LHCN-M2 (cell line): ENCODE measurements at regions not wholly inside any gene's neighbourhood (a gene's known extent, or its start where the extent isn't known, plus 50 kb on each side); places are given as distances from the start of the nearest gene placed in this dataset.
"Not testable (repeated sequence)": the region's sequence is repeated elsewhere in the genome, so short reads cannot be mapped to it uniquely, and the experiment has no call there.

ENCODE experiments used
- DNase-seq: peaks from one replicate; pipeline ENCODE4 v3.0.0-alpha.2; 2012; ENCODE audit warnings: low read depth

DNA sequence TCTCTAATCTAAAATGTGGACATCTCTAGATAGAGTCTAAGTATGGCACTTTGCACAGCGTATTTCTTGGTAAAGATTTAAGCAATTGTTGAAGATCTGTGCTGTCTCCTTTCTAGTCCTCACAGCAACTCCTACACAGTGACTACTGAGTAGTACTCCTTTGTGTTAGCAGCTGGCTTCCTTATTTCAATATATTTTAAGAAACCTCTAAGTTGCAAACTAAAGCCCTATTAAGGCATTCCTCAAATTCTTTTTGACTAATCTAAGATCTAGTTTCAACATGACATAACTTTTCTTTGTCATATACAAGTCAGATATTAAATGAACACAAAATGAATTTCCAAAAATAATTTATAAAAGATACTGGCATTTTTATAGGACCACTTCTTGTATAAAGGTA, 121.8 kb upstream of the DNAJC10 start:
- DNase-seq, result peak; percentile 84

DNA sequence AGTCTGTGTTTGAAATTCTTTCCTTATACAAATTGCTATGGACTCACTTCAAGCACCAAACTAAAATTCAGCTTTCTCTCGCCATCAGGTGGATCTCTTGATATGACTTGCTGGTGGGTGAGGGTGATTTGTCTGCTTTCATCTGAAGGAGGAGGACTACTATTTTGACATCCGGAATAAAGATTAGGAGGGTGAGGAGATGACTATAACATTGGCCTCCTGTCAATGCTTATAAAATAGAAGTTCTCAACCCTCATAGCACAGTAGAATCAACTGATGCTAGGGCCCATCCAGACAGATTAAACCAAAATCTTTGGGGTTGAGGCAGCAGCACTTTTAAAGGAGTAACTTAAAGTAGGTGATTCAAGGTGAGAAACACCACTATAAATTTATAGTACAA, 120.4 kb upstream of the DNAJC10 start:
- no peak for DNase-seq

DNA sequence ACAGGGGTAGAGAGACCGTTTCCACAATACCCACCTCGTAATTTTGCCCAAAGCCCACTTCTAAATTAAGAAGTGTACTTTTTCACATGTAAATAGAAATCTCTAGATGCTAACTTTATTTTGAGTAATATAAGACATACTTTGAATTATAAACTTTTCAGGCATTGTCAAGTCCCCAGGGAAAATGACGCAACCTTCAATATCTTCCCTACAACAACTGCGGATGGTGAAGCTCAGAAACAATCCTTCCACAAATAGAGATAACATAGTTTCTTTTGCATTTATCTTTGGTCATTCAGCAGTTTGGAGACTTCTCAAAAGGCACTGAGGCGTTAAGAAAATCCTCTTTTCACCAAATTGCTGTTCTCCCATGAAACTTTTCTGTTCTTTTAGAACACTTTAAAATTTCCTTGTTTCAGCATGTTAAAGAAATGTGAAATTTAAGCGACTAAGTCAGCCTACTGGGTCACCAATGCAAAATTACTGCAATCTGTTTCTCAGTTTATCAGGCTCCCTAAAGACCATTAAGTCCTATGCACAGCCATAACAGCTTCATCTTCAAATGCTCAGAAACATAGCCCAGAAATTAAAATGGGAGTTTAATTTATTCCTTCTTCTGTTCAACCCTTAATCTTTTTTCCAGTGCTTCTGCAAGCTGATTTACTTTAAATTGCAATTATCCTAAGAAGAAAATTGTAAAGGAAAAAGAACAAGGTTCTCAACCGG, 118.3 kb upstream of the DNAJC10 start:
- no peak for DNase-seq

- no peak for DNase-seq
Observed at GRCh38 chr2:182598626-182599025, 117.4 kb upstream of the DNAJC10 start.

DNA sequence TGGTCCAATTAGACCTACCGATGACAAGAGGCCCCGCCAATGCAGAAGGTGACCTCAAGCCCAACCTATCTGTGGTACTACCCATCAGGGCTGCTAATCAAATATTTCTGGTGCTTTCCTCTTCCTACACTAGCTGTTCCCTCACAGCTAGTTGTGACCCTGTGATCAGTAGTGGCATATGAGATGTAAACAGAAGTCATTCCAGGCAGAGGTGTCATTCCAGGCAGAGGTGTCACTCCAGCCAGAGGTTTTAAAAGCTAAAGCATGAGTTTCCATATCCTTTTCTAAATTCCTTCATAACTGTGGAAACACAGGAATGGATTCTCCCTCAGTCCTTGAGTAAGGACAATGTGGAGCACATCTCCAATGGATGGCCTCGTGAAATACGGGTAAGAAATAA, 110.9 kb upstream of the DNAJC10 start:
- DNase-seq, result no peak

- DNase-seq, result no peak
Observed at GRCh38 chr2:182606728-182607681, 109.1 kb upstream of the DNAJC10 start.

DNA sequence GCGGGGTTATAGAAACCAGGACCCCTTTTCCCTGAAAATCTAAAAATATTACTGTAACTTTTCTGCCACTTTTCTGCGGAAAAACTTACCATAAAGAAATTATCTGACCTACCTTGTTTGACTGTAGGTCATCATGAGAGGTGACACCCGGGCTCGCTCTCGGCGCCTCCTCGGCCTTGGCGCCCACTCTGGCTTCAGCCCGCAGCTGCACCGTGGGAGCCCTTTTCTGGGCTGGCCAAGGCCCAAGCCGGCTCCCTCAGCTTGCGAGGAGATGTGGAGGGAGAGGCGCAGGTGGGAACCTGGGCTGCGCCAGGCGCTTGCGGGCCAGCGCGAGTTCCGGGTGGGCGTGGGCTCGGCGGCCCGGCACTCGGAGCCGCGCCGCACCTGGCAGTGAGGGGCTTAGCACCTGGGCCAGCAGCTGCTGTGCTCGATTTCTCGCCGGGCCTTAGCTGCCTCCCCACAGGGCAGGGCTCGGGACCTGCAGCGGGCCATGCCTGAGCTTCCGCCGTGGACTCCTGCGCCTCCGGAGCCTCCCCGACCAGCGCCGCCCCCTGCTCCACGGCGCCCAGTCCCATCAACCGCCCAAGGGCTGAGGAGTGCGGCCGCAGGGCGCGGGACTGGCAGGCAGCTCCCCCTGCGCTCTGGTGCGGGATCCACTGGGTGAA, 107.7 kb upstream of the DNAJC10 start:
- no peak for DNase-seq

- not testable (repeated sequence) for DNase-seq
Observed at GRCh38 chr2:182609005-182609404, 107.1 kb upstream of the DNAJC10 start.

- no peak for DNase-seq
Observed at GRCh38 chr2:182610231-182610630, 105.8 kb upstream of the DNAJC10 start.

- no peak for DNase-seq
Observed at GRCh38 chr2:182611009-182611408, 105.0 kb upstream of the DNAJC10 start.

DNA sequence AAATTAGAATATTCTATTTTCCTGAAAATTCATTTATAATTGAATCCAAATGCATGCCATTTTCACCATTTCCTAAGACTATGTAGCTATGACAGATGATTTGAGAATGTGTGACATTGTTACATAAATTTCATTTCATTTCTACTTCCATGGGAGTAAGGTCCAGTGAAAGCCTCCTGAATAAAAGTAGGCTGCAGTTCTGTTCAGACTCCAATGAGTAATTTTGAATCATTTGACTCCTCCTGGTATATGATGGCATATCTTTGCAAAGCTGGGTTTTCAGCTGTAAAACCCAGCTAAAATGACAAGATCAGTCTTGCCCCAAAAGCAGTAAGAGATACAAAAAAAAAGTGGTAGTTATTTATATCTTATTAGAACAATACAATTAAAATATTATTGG, 101.0 kb upstream of the DNAJC10 start:
- DNase-seq, result peak; percentile 47

DNA sequence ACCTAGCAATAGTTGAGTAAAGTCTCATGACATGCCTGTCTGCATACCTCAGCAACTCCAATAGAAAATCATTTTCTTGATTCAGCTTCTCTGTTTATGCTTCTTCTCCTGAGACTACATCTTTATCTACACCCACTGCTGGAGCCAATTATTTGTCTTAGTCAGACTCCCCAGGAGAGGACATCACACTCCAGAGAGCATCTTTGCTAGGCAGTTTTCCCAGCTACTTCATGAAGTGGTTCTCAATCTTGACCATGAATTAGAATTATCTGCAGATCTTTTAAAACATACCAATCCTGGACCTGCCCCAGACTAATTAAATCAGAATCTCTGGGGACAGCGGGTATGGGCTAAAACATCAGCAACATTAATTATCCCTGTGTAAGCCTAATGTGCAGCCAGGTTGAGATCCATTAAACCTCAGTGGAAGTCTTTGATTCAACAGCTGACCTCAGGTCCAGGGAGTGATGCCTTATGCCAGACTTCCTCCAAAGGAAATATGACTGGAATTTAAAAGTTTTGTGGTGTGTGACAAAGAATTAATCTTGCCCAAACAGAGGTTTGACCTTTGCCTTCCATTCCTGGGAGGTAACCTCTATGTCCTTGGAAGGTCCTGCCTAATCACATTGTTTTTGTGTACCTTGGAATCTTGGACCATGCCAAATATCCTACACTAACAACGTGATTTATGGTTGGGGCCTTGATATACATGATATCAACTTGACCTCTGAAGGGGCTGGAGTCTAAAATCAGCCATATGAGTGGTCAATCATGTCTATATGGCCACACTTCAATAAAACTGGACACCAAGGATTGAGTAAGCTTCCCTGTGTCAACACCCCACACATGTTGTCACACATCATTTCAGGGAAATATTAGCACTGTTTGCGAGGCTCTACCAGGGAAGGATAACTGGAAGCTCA, 99.3 kb upstream of the DNAJC10 start:
- DNase-seq, result peak; percentile 84

DNA sequence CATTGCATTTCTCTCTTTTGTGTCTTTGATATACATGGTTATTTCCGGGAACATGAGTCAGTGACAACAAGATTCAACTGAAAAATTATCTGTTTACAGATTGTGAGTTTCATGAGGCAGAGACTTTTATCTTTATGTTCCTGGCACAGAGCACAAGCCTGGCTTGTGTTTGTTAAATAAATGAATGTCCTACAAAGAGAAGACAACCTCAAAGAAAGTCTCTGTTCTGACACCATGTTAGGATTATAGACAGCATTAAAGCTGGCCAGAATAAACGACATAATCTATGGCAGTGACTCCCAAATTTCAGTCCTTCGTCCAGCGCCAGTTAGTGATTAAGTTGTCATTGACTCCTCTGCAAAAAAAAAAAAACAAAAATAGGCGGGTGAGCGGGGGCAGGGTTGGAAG, 97.4 kb upstream of the DNAJC10 start:
- DNase-seq, result peak; percentile 57

- no peak for DNase-seq
Observed at GRCh38 chr2:182619276-182619675, 96.8 kb upstream of the DNAJC10 start.

DNA sequence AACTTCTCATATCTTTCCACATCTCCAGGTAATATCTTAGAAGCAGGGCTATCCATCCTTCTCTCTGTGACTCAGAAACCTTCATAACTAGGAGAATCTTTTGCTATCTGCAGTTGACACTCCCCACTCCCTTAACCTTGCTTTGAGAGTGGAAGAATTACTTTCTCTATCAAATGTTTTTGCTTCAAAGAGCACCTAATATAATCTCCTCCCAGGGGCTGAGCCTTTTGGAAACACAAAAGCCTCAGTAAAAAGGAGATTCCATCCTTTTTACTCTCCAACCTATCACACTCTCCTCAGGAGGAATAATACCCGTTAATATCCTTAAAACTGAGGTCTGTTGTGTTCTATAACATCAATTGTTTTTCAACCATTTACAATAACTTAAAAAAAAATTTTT, 94.9 kb upstream of the DNAJC10 start:
- no peak for DNase-seq

GRCh38 chr2:182621810-182622209, 94.2 kb upstream of the DNAJC10 start:
- no peak for DNase-seq

DNA sequence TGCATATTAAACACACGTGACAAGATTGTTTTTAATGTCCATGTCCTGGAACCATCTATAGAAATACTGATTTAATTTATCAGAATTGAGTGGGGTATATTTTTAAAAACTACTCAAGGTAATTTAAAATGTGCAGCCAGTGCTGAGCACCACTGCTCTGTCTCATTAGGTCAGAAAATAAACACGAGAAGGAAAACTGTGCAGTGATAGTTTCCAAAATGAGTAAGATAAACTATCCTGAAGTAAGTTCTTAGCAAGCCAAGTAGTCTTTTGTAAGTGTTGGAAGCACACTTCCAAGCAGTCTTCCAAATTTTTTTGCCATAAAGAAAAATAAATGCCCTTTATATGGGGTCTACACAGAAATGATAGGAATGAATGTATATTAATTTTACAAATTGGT, 93.8 kb upstream of the DNAJC10 start:
- no peak for DNase-seq

DNA sequence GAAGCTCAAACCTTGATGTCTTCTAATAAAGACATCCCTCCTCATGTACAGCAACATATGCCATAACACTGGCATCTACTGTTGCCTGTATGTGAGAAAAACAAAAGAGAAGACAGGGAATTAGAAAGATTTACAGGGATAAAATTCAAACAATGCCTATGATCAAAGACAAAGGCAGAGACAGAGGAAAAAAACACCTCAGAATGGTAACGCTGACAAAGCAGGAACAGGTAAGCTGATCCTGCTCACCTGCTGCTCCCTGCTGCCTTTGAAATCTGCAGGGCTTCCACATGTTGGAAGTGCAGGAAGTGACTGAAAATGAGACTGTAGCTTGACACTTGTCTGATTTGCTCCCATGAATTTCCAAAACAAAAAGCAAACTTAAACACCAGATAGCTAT, 90.2 kb upstream of the DNAJC10 start:
- DNase-seq, result no peak

DNA sequence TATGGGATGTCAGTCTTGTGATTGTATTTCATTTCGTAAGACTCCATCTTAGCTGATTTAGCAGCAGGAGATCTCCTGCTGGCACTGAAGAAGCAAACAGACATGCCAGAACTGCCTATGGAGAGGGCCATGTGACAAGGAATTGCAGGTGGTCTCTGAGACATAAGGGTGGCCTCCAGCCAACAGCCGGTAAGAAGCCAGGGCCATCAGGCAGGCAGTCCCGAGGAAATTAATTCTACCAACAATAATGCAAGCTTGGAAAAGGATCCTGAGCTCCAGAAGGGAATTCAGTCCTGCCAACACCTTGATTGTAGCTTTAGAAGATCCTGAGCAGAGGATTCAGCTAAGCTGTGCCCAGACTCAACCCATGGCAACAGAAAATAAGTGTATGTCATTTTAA, 87.1 kb upstream of the DNAJC10 start:
- DNase-seq, result no peak

DNA sequence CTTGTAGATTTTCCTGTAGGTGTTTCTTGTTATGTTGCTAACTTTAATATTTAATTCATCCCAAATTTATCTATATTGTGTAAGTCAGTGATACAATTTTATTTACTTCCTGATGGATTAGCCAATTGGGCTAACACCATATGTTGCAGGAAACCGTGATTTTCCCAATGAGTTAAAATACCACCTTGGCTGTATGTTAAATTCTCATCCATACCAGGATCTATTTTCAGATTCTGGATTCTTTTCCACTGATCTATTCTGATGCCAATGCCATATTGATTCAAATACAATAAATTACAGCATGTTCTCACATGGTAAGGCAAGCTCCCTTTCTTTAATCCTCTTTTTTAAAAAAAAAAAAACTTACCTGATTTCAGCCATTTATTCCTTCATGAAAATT, 85.8 kb upstream of the DNAJC10 start:
- no peak for DNase-seq

- DNase-seq, result no peak
Observed at GRCh38 chr2:182631299-182631698, 84.8 kb upstream of the DNAJC10 start.
